ENCODE measurements at regions not wholly inside any gene's neighbourhood (a gene's known extent, or its start where the extent isn't known, plus 50 kb on each side); places are given as distances from the start of the nearest gene placed in this dataset.

DNA sequence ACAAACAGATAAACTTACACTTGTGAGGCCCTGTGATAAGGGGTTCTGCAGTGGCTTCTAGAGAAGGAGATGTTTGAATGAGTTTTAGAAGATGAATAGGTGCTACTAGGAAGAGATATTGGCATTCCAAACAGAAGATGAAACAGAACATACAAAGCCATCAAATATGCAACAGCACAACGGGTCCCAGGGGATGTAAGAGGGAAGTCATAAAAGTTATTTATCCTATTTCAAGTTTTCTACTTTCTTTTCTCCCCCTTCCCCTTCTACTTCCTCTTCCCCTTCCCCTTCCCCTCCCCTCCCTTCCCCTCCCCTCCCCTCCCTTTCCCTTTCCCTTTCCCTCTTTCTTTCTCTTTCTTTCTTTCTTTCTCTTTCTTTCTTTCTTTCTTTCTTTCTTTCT lies 94.9 kb upstream of the CADM1 start:
- Histone ChIP-seq H3K27me3 (ENCODE audit: control insufficient read depth, insufficient read depth, low read length) (no peaks in the 10 kb centered on the region), H3K4me3 (ENCODE audit: low read depth in 2 of 2, low read length in 2 of 2) (no peak overlapping the region), H3K36me3 (ENCODE audit: control insufficient read depth, insufficient read depth, low read length) (no peaks in the 10 kb centered on the region), H3K4me1 (ENCODE audit: control insufficient read depth, insufficient read depth, low read length) (no peaks in the 10 kb centered on the region), H3K9me3 (ENCODE audit: control insufficient read depth, insufficient read depth, low read depth, low read length) (no peaks in the 10 kb centered on the region), H3K27ac (ENCODE audit: low read length) (no peak overlapping the region)
- ChIA-PET CTCF (no interaction called here), POLR2A (no interaction called here)
- no peak for DNase-seq (ENCODE audit: low read depth, low spot score)
- TF ChIP-seq, protein P1, sequence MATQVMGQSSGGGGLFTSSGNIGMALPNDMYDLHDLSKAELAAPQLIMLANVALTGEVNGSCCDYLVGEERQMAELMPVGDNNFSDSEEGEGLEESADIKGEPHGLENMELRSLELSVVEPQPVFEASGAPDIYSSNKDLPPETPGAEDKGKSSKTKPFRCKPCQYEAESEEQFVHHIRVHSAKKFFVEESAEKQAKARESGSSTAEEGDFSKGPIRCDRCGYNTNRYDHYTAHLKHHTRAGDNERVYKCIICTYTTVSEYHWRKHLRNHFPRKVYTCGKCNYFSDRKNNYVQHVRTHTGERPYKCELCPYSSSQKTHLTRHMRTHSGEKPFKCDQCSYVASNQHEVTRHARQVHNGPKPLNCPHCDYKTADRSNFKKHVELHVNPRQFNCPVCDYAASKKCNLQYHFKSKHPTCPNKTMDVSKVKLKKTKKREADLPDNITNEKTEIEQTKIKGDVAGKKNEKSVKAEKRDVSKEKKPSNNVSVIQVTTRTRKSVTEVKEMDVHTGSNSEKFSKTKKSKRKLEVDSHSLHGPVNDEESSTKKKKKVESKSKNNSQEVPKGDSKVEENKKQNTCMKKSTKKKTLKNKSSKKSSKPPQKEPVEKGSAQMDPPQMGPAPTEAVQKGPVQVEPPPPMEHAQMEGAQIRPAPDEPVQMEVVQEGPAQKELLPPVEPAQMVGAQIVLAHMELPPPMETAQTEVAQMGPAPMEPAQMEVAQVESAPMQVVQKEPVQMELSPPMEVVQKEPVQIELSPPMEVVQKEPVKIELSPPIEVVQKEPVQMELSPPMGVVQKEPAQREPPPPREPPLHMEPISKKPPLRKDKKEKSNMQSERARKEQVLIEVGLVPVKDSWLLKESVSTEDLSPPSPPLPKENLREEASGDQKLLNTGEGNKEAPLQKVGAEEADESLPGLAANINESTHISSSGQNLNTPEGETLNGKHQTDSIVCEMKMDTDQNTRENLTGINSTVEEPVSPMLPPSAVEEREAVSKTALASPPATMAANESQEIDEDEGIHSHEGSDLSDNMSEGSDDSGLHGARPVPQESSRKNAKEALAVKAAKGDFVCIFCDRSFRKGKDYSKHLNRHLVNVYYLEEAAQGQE (IDR thresholded peaks at IDR 0.05; ENCODE audit: insufficient read depth in 1 of 2, low read depth in 2 of 2, low read length in 1 of 2) = no peak
- no peak for TF ChIP-seq SIN3A (IDR thresholded peaks at IDR 0.05; ENCODE audit: borderline replicate concordance, insufficient read depth, low read depth, low read length)
- no peak for TF ChIP-seq POLR2AphosphoS5 (IDR thresholded peaks at IDR 0.05; ENCODE audit: low read depth, low read length)
- no peak for TF ChIP-seq TCF7L2 (IDR thresholded peaks at IDR 0.05; ENCODE audit: low read depth, low read length)
- TF ChIP-seq CTCF (IDR thresholded peaks at IDR 0.05) = no peak
- no TSS peak for BruUV-seq (replicated peaks)
- no peak for ATAC-seq
- in situ Hi-C loops (cut with HindIII; ENCODE audit: low pct_unique_long_range_greater_than_20kb, low sequenced_read_pairs) (no loop called here), intact Hi-C loops (cut with micrococcal nuclease; ENCODE audit: unreplicated experiment) (no loop called here)

GRCh38 chr11:115598257-115598901 lies 94.2 kb upstream of the CADM1 start:
- H3K4me3 ChIP-seq (ENCODE audit: low read depth in 2 of 2, low read length in 2 of 2) = no peak overlapping the region
- H3K36me3 ChIP-seq (ENCODE audit: control insufficient read depth, insufficient read depth, low read length) = no peaks in the 10 kb centered on the region
- no peaks in the 10 kb centered on the region for H3K9me3 ChIP-seq (ENCODE audit: control insufficient read depth, insufficient read depth, low read depth, low read length)
- ATAC-seq = no peak
- H3K4me1 ChIP-seq (ENCODE audit: control insufficient read depth, insufficient read depth, low read length) = no peaks in the 10 kb centered on the region
- no TSS peak for BruUV-seq (replicated peaks)
- no peak overlapping the region for H3K27ac ChIP-seq (ENCODE audit: low read length)
- POLR2A ChIA-PET = no interaction called here
- in situ Hi-C loops (cut with HindIII; ENCODE audit: low pct_unique_long_range_greater_than_20kb, low sequenced_read_pairs) = no loop called here
- DNase-seq (ENCODE audit: low read depth, low spot score) = no peak
- H3K27me3 ChIP-seq (ENCODE audit: control insufficient read depth, insufficient read depth, low read length) = no peaks in the 10 kb centered on the region
- CTCF ChIA-PET = no interaction called here
- TF ChIP-seq CTCF (IDR thresholded peaks at IDR 0.05) = no peak
- TF ChIP-seq, protein P1 (IDR thresholded peaks at IDR 0.05; ENCODE audit: insufficient read depth in 1 of 2, low read depth in 2 of 2, low read length in 1 of 2) = no peak
- no peak for TF ChIP-seq SIN3A (IDR thresholded peaks at IDR 0.05; ENCODE audit: borderline replicate concordance, insufficient read depth, low read depth, low read length)
- TF ChIP-seq TCF7L2 (IDR thresholded peaks at IDR 0.05; ENCODE audit: low read depth, low read length) = no peak
- TF ChIP-seq POLR2AphosphoS5 (IDR thresholded peaks at IDR 0.05; ENCODE audit: low read depth, low read length) = no peak
- intact Hi-C loops (cut with micrococcal nuclease; ENCODE audit: unreplicated experiment) = no loop called here
